Central memory CD8-positive, alpha-beta T cell (primary cell): ENCODE measurements at regions not wholly inside any gene's neighbourhood (a gene's known extent, or its start where the extent isn't known, plus 50 kb on each side); places are given as distances from the start of the nearest gene placed in this dataset.
"Not testable (repeated sequence)": the region's sequence is repeated elsewhere in the genome, so short reads cannot be mapped to it uniquely, and the experiment has no call there.

ENCODE experiments used
- ATAC-seq: fragments of 150-1000 bp; cut with Tn5 transposase; replicated peaks from 2 replicates; pipeline ENCODE4 v1.10.0; 2022; ENCODE audit warnings: mild to moderate bottlenecking, moderate FRiP score, moderate number of reproducible peaks; ENCODE audit not compliant: poor library complexity, severe bottlenecking; ENCODE audit errors: extremely low read depth
- DNase-seq, 2 donors: peaks; one replicate each; pipeline ENCODE4 v3.0.0; 2021; ENCODE audit warnings: low spot score in 2 of 2
- H3K27ac Mint-ChIP-seq: one replicate; pipeline ENCODE4 v1.8.0; 2022; ENCODE audit warnings: low read depth, mild to moderate bottlenecking, moderate library complexity, mixed read lengths
- H3K27me3 Mint-ChIP-seq: one replicate; pipeline ENCODE4 v1.8.0; 2022; ENCODE audit warnings: mixed read lengths
- H3K36me3 Mint-ChIP-seq: one replicate; pipeline ENCODE4 v1.8.0; 2022; ENCODE audit warnings: mild to moderate bottlenecking, moderate library complexity, mixed read lengths; ENCODE audit not compliant: insufficient read depth
- H3K4me1 Mint-ChIP-seq: one replicate; pipeline ENCODE4 v1.8.0; 2022; ENCODE audit warnings: mixed read lengths
- H3K4me3 Mint-ChIP-seq: one replicate; pipeline ENCODE4 v1.8.0; 2022; ENCODE audit warnings: mild to moderate bottlenecking, moderate library complexity, mixed read lengths
- H3K9me3 Mint-ChIP-seq: one replicate; pipeline ENCODE4 v1.8.0; 2022; ENCODE audit warnings: mixed read lengths

- no peaks in the 10 kb centered on the region for H3K36me3 Mint-ChIP-seq
- H3K27ac Mint-ChIP-seq = no peak overlapping the region
- H3K4me1 Mint-ChIP-seq = no peaks in the 10 kb centered on the region
- H3K4me3 Mint-ChIP-seq = no peak overlapping the region
- no peak for ATAC-seq
- DNase-seq = no peak
- no peaks in the 10 kb centered on the region for H3K27me3 Mint-ChIP-seq
- H3K9me3 Mint-ChIP-seq = peaks cover 11% of the 10 kb centered on the region
Measured at GRCh38 chr11:80937842-80938241, 1497.0 kb upstream of the TENM4 start.

DNA sequence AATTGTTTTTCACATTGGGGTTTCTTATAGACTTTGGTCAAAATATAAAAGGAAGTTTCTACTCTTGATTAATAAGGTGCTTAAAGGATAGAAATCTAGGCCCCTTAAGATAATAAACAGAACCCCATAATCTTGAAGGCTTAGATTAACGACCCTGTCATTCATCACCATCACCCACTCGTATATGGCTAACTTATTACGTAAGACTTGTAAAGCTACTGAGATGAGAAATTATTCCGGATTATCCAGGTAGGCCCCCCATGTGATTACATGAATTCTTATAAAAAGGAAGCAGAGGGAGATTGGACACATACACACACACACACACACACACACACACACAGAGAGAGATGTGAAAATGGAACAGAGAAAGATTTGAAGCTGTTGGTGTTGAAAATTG, 1489.2 kb upstream of the TENM4 start:
- DNase-seq (no peak), ATAC-seq (no peak)
- Mint-ChIP-seq H3K36me3 (no peaks in the 10 kb centered on the region), H3K4me3 (no peak overlapping the region), H3K27me3 (no peaks in the 10 kb centered on the region), H3K9me3 (peaks cover 14% of the 10 kb centered on the region), H3K4me1 (no peaks in the 10 kb centered on the region), H3K27ac (no peak overlapping the region)

GRCh38 chr11:80929031-80929805, 1488.4 kb upstream of the TENM4 start:
- Mint-ChIP-seq H3K27ac (no peak overlapping the region), H3K4me1 (no peaks in the 10 kb centered on the region), H3K36me3 (no peaks in the 10 kb centered on the region), H3K9me3 (peaks cover 21% of the 10 kb centered on the region), H3K4me3 (no peak overlapping the region), H3K27me3 (no peaks in the 10 kb centered on the region)
- ATAC-seq (no peak), DNase-seq (no peak)

DNA sequence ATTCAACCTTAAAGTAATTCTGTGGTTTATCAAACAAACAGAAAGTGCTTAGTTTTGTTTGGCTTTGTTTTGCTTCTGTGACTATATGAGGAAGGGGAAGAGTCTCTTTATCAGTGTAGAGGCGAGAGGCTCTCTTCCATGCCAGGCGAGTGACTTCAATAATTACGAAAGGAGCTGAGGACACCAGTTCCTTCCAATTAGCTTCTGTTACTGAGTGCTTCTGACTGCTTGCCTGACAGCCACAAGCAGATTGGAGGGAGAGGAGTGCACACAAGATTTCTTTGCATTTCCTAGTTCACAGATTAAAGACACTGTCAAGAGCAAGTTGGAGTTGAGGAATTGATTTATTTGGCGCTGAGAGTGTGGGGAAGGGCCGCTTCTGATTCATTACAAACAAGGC, 1484.5 kb upstream of the TENM4 start:
- no peak for ATAC-seq
- no peak overlapping the region for H3K4me3 Mint-ChIP-seq
- no peaks in the 10 kb centered on the region for H3K36me3 Mint-ChIP-seq
- H3K27me3 Mint-ChIP-seq = no peaks in the 10 kb centered on the region
- H3K27ac Mint-ChIP-seq = no peak overlapping the region
- H3K9me3 Mint-ChIP-seq = peaks cover 23% of the 10 kb centered on the region
- DNase-seq = no peak
- no peaks in the 10 kb centered on the region for H3K4me1 Mint-ChIP-seq

DNA sequence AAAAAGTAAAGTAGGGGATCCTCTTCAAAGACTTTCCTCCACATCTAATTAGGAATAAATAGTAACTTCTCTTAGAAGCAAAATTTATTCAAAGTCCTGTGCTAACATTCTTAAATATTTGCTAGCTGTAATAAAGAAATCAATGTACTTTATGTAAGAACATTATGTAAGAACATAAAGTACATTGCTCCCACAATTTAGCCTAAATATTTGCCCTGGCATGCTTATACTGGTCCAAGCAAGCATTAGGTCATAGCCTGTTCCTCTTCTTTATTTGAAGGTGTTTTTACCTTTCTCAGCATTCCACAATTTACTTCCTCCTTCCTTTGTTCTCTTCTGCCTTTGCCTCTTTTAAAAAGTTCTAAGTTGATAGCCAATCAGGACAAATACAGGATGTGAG, 1480.5 kb upstream of the TENM4 start:
- H3K27me3 Mint-ChIP-seq, H3K36me3 Mint-ChIP-seq, ATAC-seq, H3K4me3 Mint-ChIP-seq, H3K27ac Mint-ChIP-seq, DNase-seq, H3K4me1 Mint-ChIP-seq: not testable (repeated sequence)
- peaks cover 15% of the 10 kb centered on the region for H3K9me3 Mint-ChIP-seq

- no peak for DNase-seq
- no peaks in the 10 kb centered on the region for H3K36me3 Mint-ChIP-seq
- no peaks in the 10 kb centered on the region for H3K4me1 Mint-ChIP-seq
- no peak overlapping the region for H3K27ac Mint-ChIP-seq
- no peak overlapping the region for H3K4me3 Mint-ChIP-seq
- H3K27me3 Mint-ChIP-seq = no peaks in the 10 kb centered on the region
- peaks cover 6% of the 10 kb centered on the region for H3K9me3 Mint-ChIP-seq
- no peak for ATAC-seq
Measured at GRCh38 chr11:80916173-80916798, 1475.5 kb upstream of the TENM4 start.

DNA sequence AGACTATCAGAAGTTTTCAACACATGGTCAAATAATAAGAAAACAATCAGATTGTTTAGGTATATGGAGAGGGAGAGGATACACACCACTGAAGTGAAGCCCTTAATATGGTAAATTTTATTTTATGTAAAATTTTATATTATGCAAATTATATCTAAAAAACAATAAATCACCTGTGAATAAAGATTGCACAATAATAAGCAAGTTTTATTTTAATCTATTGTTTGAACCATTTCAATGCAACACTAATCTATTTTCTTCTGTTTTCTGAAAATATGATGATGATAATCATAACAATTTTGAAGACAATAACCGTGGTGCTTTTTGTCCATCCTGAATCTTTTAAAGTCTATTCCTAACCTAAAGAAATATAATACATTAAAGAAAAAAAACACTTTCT, 1473.5 kb upstream of the TENM4 start:
- Mint-ChIP-seq H3K4me1 (no peaks in the 10 kb centered on the region), H3K9me3 (peaks cover 6% of the 10 kb centered on the region), H3K4me3 (no peak overlapping the region), H3K36me3 (no peaks in the 10 kb centered on the region), H3K27me3 (no peaks in the 10 kb centered on the region), H3K27ac (no peak overlapping the region)
- ATAC-seq (no peak), DNase-seq (no peak)

DNA sequence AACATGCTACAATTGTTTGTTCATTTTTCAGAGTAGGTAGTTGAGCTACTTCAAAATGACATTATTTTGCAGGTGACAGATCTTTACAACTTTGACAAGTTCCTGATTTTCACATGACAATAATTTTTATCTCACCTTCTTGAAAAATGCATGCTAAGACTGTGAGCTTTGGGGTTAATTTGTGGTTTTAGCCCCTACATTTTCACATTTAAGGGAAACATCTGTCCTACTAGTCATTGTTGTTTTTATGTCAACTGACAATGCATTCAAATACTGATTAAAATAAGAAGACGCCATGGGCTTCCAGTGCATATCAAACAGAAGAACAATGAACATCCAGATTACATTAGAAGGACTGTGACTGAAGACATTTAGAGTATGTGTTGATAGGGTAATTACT, 1470.8 kb upstream of the TENM4 start:
- Mint-ChIP-seq H3K36me3 (no peaks in the 10 kb centered on the region), H3K4me1 (no peaks in the 10 kb centered on the region), H3K9me3 (peaks cover 22% of the 10 kb centered on the region), H3K4me3 (no peak overlapping the region), H3K27me3 (no peaks in the 10 kb centered on the region), H3K27ac (no peak overlapping the region)
- no peak for DNase-seq
- ATAC-seq = no peak

DNA sequence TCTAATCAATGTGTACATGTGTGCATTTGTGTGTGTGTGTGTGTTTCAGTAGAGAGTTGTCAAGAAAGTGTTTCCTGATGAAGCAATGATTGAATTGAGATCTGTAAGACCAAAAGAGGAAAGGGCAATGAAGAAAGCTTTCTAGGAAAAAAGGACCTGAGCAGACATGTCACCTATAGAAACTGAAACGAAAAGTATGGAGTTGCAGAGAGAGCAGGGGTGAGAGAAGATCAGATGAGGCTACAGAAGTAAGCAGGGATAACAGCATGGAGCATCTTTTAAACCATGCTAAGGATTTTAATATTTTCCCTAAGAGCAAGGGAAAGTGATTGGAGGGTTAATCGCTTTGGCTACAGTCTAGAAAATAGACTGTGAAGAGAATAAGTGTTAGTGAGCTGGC, 1459.4 kb upstream of the TENM4 start:
- Mint-ChIP-seq H3K36me3 (no peaks in the 10 kb centered on the region), H3K4me3 (no peak overlapping the region), H3K27ac (no peak overlapping the region), H3K27me3 (no peaks in the 10 kb centered on the region), H3K4me1 (no peaks in the 10 kb centered on the region), H3K9me3 (peaks cover 18% of the 10 kb centered on the region)
- ATAC-seq (no peak), DNase-seq (no peak)

DNA sequence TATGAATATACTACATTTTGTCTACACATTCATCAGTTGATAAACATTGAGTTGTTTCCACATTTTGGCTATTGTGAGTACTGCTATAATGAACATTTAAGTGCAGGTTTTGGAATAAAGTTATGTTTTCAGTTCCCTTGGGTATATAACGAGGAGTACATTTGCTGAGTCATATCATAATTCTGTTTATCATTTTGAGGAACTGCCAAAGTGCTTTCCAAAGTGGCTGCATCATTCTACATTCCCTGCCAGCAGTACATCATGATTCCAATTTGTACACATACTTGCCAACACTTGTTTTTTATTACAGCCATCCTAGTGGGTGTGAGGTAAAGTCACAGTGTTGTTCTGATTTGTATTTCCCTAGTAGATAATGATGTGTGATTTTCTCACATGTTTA, 1458.6 kb upstream of the TENM4 start:
- DNase-seq (no peak), ATAC-seq (no peak)
- peaks cover 18% of the 10 kb centered on the region for H3K9me3 Mint-ChIP-seq
- no peaks in the 10 kb centered on the region for H3K36me3 Mint-ChIP-seq
- no peak overlapping the region for H3K27ac Mint-ChIP-seq
- H3K4me1 Mint-ChIP-seq = no peaks in the 10 kb centered on the region
- no peaks in the 10 kb centered on the region for H3K27me3 Mint-ChIP-seq
- H3K4me3 Mint-ChIP-seq = no peak overlapping the region

GRCh38 chr11:80898910-80899309, 1458.1 kb upstream of the TENM4 start:
- ATAC-seq = no peak
- no peaks in the 10 kb centered on the region for H3K27me3 Mint-ChIP-seq
- no peaks in the 10 kb centered on the region for H3K36me3 Mint-ChIP-seq
- H3K9me3 Mint-ChIP-seq = peaks cover 18% of the 10 kb centered on the region
- DNase-seq = no peak
- no peak overlapping the region for H3K27ac Mint-ChIP-seq
- no peak overlapping the region for H3K4me3 Mint-ChIP-seq
- H3K4me1 Mint-ChIP-seq = no peaks in the 10 kb centered on the region

DNA sequence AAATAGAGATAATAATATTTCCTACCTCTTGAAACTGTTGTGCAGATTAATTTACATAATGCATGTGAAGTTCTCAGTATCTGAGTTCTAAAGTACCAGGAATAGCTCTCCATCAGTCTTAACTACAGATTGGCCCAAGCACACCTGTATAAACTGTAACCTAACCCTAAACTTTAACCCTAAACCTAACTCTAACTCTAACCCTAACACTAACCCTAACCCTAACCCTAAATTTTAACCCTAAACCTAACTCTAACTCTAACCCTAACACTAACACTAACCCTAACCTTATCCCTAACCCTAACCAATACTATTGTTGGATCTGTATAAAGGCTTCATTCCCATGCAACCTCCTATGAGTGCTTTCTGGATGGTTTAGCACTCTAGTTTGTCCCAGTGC, 1445.9 kb upstream of the TENM4 start:
- Mint-ChIP-seq H3K9me3 (peaks cover 10% of the 10 kb centered on the region), H3K4me1 (no peaks in the 10 kb centered on the region), H3K4me3 (no peak overlapping the region), H3K27ac (no peak overlapping the region), H3K27me3 (no peaks in the 10 kb centered on the region), H3K36me3 (no peaks in the 10 kb centered on the region)
- no peak for ATAC-seq
- no peak for DNase-seq

DNA sequence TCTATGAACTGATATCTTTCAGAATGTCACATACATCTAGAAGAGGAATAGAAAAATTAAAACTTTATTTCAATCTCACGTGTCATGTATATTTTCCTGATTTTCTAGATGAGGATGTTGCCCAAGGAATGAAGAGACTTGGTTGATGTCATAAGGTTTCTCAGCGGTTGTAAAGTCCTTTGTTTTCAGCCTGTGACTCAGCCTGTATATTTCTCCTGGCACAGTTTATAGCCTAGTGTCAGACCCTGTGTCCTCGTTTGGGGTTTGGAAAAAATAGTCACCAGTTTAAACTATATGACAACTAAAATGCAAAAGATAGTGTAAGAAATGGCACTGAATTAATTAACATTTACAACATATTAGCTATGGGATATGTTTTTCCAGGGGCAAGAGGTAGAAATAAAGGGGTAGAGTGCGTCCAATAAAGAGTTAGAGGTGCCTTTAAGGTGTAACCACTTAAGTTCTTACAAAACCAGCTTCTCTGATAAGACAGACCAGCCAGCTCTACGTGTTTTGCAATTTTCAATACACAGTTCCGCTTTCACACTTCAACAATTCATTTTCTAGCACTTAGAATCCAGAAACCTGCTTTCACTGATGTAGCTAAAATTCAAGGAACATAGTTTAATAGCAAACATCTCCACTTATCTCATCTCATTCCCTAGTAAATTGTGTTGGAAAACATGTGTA, 1432.6 kb upstream of the TENM4 start:
- no peak for DNase-seq
- no peaks in the 10 kb centered on the region for H3K36me3 Mint-ChIP-seq

More for the DNA sequence above, 1432.6 kb upstream of the TENM4 start:
- ATAC-seq = no peak
- H3K27ac Mint-ChIP-seq = no peak overlapping the region
- H3K27me3 Mint-ChIP-seq = no peaks in the 10 kb centered on the region
- H3K4me3 Mint-ChIP-seq = no peak overlapping the region
- H3K9me3 Mint-ChIP-seq = peaks cover 17% of the 10 kb centered on the region
- no peaks in the 10 kb centered on the region for H3K4me1 Mint-ChIP-seq
